ENCODE measurements at regions not wholly inside any gene's neighbourhood (a gene's known extent, or its start where the extent isn't known, plus 50 kb on each side); places are given as distances from the start of the nearest gene placed in this dataset.

GRCh38 chr2:211067029-211067428 is 510.6 kb downstream of the CPS1 start:
- no peak for DNase-seq (ENCODE audit: low spot score)

- no peak for DNase-seq (ENCODE audit: low spot score)
Observed at GRCh38 chr2:211068108-211068780, 511.8 kb downstream of the CPS1 start.

- no peak for DNase-seq (ENCODE audit: low spot score)
Observed at GRCh38 chr2:211070547-211070946, 514.1 kb downstream of the CPS1 start.

- DNase-seq (ENCODE audit: low spot score), result no peak
Observed at GRCh38 chr2:211077216-211077767, 520.9 kb downstream of the CPS1 start.

GRCh38 chr2:211084352-211084751 is 528.0 kb downstream of the CPS1 start:
- DNase-seq (ENCODE audit: low spot score), result no peak

GRCh38 chr2:211085056-211085680 is 528.8 kb downstream of the CPS1 start:
- DNase-seq (ENCODE audit: low spot score), result no peak

- no peak for DNase-seq (ENCODE audit: low spot score)
Observed at GRCh38 chr2:211086049-211086448, 529.6 kb downstream of the CPS1 start.

GRCh38 chr2:211089127-211089526 is 532.7 kb downstream of the CPS1 start:
- no peak for DNase-seq (ENCODE audit: low spot score)

GRCh38 chr2:211093743-211094303 is 537.4 kb downstream of the CPS1 start:
- DNase-seq (ENCODE audit: low spot score), result no peak

GRCh38 chr2:211103989-211104388 is 547.6 kb downstream of the CPS1 start:
- no peak for DNase-seq (ENCODE audit: low spot score)

- DNase-seq (ENCODE audit: low spot score), result no peak
Observed at GRCh38 chr2:211113334-211114175, 557.2 kb downstream of the CPS1 start.

- no peak for DNase-seq (ENCODE audit: low spot score)
Observed at GRCh38 chr2:211114826-211115455, 558.5 kb downstream of the CPS1 start.

- no peak for DNase-seq (ENCODE audit: low spot score)
Observed at GRCh38 chr2:211117026-211117425, 560.6 kb downstream of the CPS1 start.

GRCh38 chr2:211126256-211126655 is 569.9 kb downstream of the CPS1 start:
- no peak for DNase-seq (ENCODE audit: low spot score)

GRCh38 chr2:211127501-211127900 is 571.1 kb downstream of the CPS1 start:
- DNase-seq (ENCODE audit: low spot score), result no peak

- DNase-seq (ENCODE audit: low spot score), result no peak
Observed at GRCh38 chr2:211128287-211128686, 571.9 kb downstream of the CPS1 start.

- DNase-seq (ENCODE audit: low spot score), result no peak
Observed at GRCh38 chr2:211129798-211130197, 573.4 kb downstream of the CPS1 start.

- no peak for DNase-seq (ENCODE audit: low spot score)
Observed at GRCh38 chr2:211132046-211132445, 575.6 kb downstream of the CPS1 start.

GRCh38 chr2:211132573-211132972 is 576.2 kb downstream of the CPS1 start:
- DNase-seq (ENCODE audit: low spot score), result no peak

GRCh38 chr2:211133766-211134165 is 577.4 kb downstream of the CPS1 start:
- no peak for DNase-seq (ENCODE audit: low spot score)

- DNase-seq (ENCODE audit: low spot score), result no peak
Observed at GRCh38 chr2:211138551-211138950, 582.2 kb downstream of the CPS1 start.

GRCh38 chr2:211141646-211142045 is 585.2 kb downstream of the CPS1 start:
- DNase-seq (ENCODE audit: low spot score), result no peak
